Suprapubic skin (tissue), 3 donors: ENCODE measurements at regions not wholly inside any gene's neighbourhood (a gene's known extent, or its start where the extent isn't known, plus 50 kb on each side); places are given as distances from the start of the nearest gene placed in this dataset.

Experiments used
- POLR2A ChIP-seq, 2 donors: fragments of 450-650 bp; IDR thresholded peaks; one replicate each; pipeline ENCODE4 v1.6.1; 2017; ENCODE audit warnings: antibody characterized with exemption in 2 of 2, mild to moderate bottlenecking in 2 of 2, moderate library complexity in 2 of 2
- TF ChIP-seq, protein P1 (sequence below), 2 donors: fragments of 200-600 bp in 1 of 2; fragments of 450-650 bp in 1 of 2; sonication (generic) in 1 of 2; IDR thresholded peaks; one replicate each; pipeline ENCODE4 v1.5.1; 2016 to 2019; ENCODE audit warnings: antibody characterized with exemption in 2 of 2, mild to moderate bottlenecking in 1 of 2, moderate library complexity in 1 of 2

DNA sequence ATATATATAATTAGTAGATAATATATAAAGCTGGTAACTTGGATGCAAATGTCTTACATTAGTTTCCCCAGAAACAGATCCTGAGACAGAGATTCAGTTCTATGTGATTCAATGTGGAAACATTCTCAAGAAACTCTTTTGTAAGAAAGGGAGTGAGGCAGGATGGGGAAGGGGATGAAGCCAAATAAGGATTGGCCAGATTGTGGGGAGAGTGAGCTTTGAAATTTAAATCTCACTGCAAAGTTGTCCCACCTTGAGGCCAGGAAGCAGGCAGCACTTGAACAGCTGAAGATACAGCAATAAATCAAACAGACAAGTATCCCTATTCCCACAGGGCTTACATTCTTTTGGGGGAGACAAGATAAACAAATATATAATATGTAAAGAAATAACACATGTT, 126.3 kb upstream of the HEY2 start:
- TF ChIP-seq, protein P1, sequence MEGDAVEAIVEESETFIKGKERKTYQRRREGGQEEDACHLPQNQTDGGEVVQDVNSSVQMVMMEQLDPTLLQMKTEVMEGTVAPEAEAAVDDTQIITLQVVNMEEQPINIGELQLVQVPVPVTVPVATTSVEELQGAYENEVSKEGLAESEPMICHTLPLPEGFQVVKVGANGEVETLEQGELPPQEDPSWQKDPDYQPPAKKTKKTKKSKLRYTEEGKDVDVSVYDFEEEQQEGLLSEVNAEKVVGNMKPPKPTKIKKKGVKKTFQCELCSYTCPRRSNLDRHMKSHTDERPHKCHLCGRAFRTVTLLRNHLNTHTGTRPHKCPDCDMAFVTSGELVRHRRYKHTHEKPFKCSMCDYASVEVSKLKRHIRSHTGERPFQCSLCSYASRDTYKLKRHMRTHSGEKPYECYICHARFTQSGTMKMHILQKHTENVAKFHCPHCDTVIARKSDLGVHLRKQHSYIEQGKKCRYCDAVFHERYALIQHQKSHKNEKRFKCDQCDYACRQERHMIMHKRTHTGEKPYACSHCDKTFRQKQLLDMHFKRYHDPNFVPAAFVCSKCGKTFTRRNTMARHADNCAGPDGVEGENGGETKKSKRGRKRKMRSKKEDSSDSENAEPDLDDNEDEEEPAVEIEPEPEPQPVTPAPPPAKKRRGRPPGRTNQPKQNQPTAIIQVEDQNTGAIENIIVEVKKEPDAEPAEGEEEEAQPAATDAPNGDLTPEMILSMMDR (IDR thresholded peaks at IDR 0.05): no peak
- no peak for TF ChIP-seq POLR2A (IDR thresholded peaks at IDR 0.05)
